HCT116 (cell line): ENCODE measurements at regions not wholly inside any gene's neighbourhood (a gene's known extent, or its start where the extent isn't known, plus 50 kb on each side); places are given as distances from the start of the nearest gene placed in this dataset.
"Not testable (repeated sequence)": the region's sequence is repeated elsewhere in the genome, so short reads cannot be mapped to it uniquely, and the experiment has no call there.

Source experiments
- ATAC-seq: fragments of 200-7000 bp; cut with Tn5 transposase; 2 replicates; pipeline ENCODE4 v1.9.1; 2020; ENCODE audit warnings: mild to moderate bottlenecking, moderate library complexity
- BruUV-seq: library from RNA; stranded (reverse); fragments of 400-500 nt; replicated peaks from 2 replicates; lab custom pipeline; 2021; lab: Mats Ljungman, UMichigan
- CTCF ChIA-PET: fragments of 300-600 bp; sonication (Branson Sonifier 250); formaldehyde crosslinking; loops from one replicate; lab custom pipeline; 2021; ENCODE audit warnings: antibody characterized with exemption; lab: Charles Lee
- POLR2A ChIA-PET: fragments of 300-600, 350-600 bp; sonication (Branson Sonifier 250); formaldehyde crosslinking; loops from one replicate; lab custom pipeline; 2021; ENCODE audit warnings: antibody characterized with exemption; lab: Charles Lee
- RAD21 ChIA-PET, 2 experiments: fragments of 300-600 bp; sonication (Branson Sonifier 250); formaldehyde crosslinking; loops; one replicate each; lab custom pipeline; 2023; ENCODE audit warnings: low total read pairs in 2 of 2; ENCODE audit not compliant: uncharacterized antibody in 2 of 2, unreplicated experiment in 2 of 2, low non-redundant PET in 1 of 2; lab: Charles Lee
- DNase-seq: peaks from one replicate; pipeline ENCODE4 v3.0.0-alpha.2; 2010; ENCODE audit warnings: low read depth, low spot score
- H2AFZ ChIP-seq: fragments of 200-600 bp; shearing (Covaris generic), sonication (generic); 2 replicates; pipeline ENCODE4 v1.6.1; 2017; ENCODE audit warnings: low read depth, mixed run types, mixed read lengths, antibody characterized with exemption, low read length; ENCODE audit not compliant: poor library complexity, severe bottlenecking
- H3K27ac ChIP-seq: 2 replicates; pipeline ENCODE4 v1.5.1; 2012; ENCODE audit warnings: low read depth, low read length
- H3K27me3 ChIP-seq: fragments of 200-600 bp; sonication (generic); 2 replicates; pipeline ENCODE4 v1.6.1; 2016; ENCODE audit warnings: mixed run types, low read length, mixed read lengths; ENCODE audit not compliant: insufficient read depth
- H3K36me3 ChIP-seq, 2 experiments: fragments of 200-500 bp in 1 of 2; fragments of 200-600 bp in 1 of 2; sonication (Bioruptor generic) in 1 of 2; sonication (generic) in 1 of 2; 2 replicates each; pipeline versions ENCODE4 v1.5.1 to v1.6.1; 2014 to 2016; ENCODE audit warnings: low read length in 2 of 2, inconsistent platforms in 1 of 2, mixed read lengths in 1 of 2, mixed run types in 1 of 2; ENCODE audit not compliant: insufficient read depth in 2 of 2, control insufficient read depth in 1 of 2
- H3K4me1 ChIP-seq, 2 experiments: fragments of 200-600 bp in 1 of 2; sonication (generic) in 1 of 2; 2 replicates each; pipeline versions ENCODE4 v1.5.1 to v1.6.1; 2012 to 2017; ENCODE audit warnings: low read length in 2 of 2, inconsistent platforms in 1 of 2, mild to moderate bottlenecking in 1 of 2, mixed read lengths in 1 of 2, mixed run types in 1 of 2, moderate library complexity in 1 of 2; ENCODE audit not compliant: insufficient read depth in 2 of 2, control insufficient read depth in 1 of 2
- H3K4me2 ChIP-seq: fragments of 200-600 bp; sonication (generic); 2 replicates; pipeline ENCODE4 v1.6.1; 2017; ENCODE audit warnings: mixed run types, low read length, mixed read lengths
- H3K4me3 ChIP-seq, 2 experiments: fragments of 200-600 bp in 1 of 2; sonication (generic) in 1 of 2; replicated peaks in 1 of 2; 2 replicates each; pipeline ENCODE4 v1.5.1; 2011 to 2016; ENCODE audit warnings: low read length in 2 of 2, control low read depth in 1 of 2, low read depth in 1 of 2, mild to moderate bottlenecking in 1 of 2, mixed read lengths in 1 of 2, mixed run types in 1 of 2
- H3K79me2 ChIP-seq: fragments of 200-600 bp; sonication (generic); 2 replicates; pipeline ENCODE4 v1.6.1; 2017; ENCODE audit warnings: mild to moderate bottlenecking, mixed run types, low read length, moderate library complexity, mixed read lengths; ENCODE audit not compliant: insufficient read depth
- H3K9ac ChIP-seq: fragments of 200-600 bp; sonication (generic); 2 replicates; pipeline ENCODE4 v1.6.1; 2016; ENCODE audit warnings: low read length, mixed read lengths
- H3K9me2 ChIP-seq: fragments of 200-600 bp; sonication (generic), shearing (Covaris generic); 2 replicates; pipeline ENCODE4 v1.6.1; 2017; ENCODE audit warnings: mixed run types, mild to moderate bottlenecking, moderate library complexity; ENCODE audit not compliant: insufficient read depth
- H3K9me3 ChIP-seq, 2 experiments: fragments of 200-500 bp in 1 of 2; fragments of 200-600 bp in 1 of 2; sonication (Bioruptor generic) in 1 of 2; sonication (generic) in 1 of 2; 2 replicates each; pipeline ENCODE4 v1.6.1; 2014 to 2017; ENCODE audit warnings: low read length in 2 of 2, mixed read lengths in 2 of 2, inconsistent platforms in 1 of 2, low read depth in 1 of 2, mild to moderate bottlenecking in 1 of 2, mixed run types in 1 of 2, moderate library complexity in 1 of 2; ENCODE audit not compliant: control insufficient read depth in 1 of 2, insufficient read depth in 1 of 2
- H4K20me1 ChIP-seq: fragments of 200-600 bp; sonication (generic), shearing (Covaris generic); 2 replicates; pipeline ENCODE4 v1.6.1; 2017; ENCODE audit warnings: mixed run types, mild to moderate bottlenecking, moderate library complexity; ENCODE audit not compliant: insufficient read depth
- CEBPB ChIP-seq: IDR thresholded peaks from 2 replicates; pipeline ENCODE4 v1.6.1; 2012; ENCODE audit warnings: low read depth
- JUND ChIP-seq: IDR thresholded peaks from 2 replicates; pipeline ENCODE4 v1.6.1; 2012
- POLR2A ChIP-seq: IDR thresholded peaks from 2 replicates; pipeline ENCODE4 v1.7.0; 2011; ENCODE audit warnings: borderline replicate concordance; ENCODE audit not compliant: insufficient read depth, insufficient read length; ENCODE audit errors: extremely low read depth
- REST ChIP-seq: IDR thresholded peaks from 2 replicates; pipeline ENCODE4 v1.6.1; 2012; ENCODE audit warnings: low read depth
- TCF7L2 ChIP-seq: IDR thresholded peaks from 2 replicates; pipeline ENCODE4 v1.7.0; 2011; ENCODE audit warnings: borderline replicate concordance, inconsistent platforms; ENCODE audit not compliant: insufficient read depth, insufficient read length; ENCODE audit errors: extremely low read depth
- intact Hi-C: fragments of 100-400 bp; cut with micrococcal nuclease; formaldehyde crosslinking; loops from 2 replicates; pipeline ENCODE4 v1.10.0; 2022

GRCh38 chr3:15877813-15878212, 80.0 kb upstream of the ANKRD28 start:
- no peaks in the 10 kb centered on the region for H4K20me1 ChIP-seq
- BruUV-seq: no TSS peak
- ChIA-PET RAD21 (no interaction called here), POLR2A (no interaction called here), CTCF (no interaction called here)
- no peak overlapping the region for H3K9ac ChIP-seq
- no peaks in the 10 kb centered on the region for H3K27me3 ChIP-seq
- no peaks in the 10 kb centered on the region for H3K9me3 ChIP-seq
- no peaks in the 10 kb centered on the region for H3K9me2 ChIP-seq
- H3K4me2 ChIP-seq: no peak overlapping the region
- no peak overlapping the region for H3K27ac ChIP-seq
- H2AFZ ChIP-seq: no peak overlapping the region
- H3K4me1 ChIP-seq: no peaks in the 10 kb centered on the region
- H3K4me3 ChIP-seq: no peak overlapping the region
- H3K79me2 ChIP-seq: no peaks in the 10 kb centered on the region
- DNase-seq: no peak
- ATAC-seq: no peak
- no peaks in the 10 kb centered on the region for H3K36me3 ChIP-seq
- no peak for TF ChIP-seq CEBPB
- no peak for TF ChIP-seq POLR2A
- TF ChIP-seq TCF7L2: no peak
- TF ChIP-seq JUND: no peak
- TF ChIP-seq REST: no peak
- intact Hi-C loops: no loop called here

- H3K27ac ChIP-seq, DNase-seq, RAD21 ChIA-PET, H4K20me1 ChIP-seq, H3K9me3 ChIP-seq, H3K4me1 ChIP-seq, H3K27me3 ChIP-seq, H3K9ac ChIP-seq, CTCF ChIA-PET, BruUV-seq, intact Hi-C loops, ATAC-seq, H2AFZ ChIP-seq, POLR2A ChIA-PET, H3K36me3 ChIP-seq, H3K4me2 ChIP-seq, H3K79me2 ChIP-seq, H3K4me3 ChIP-seq, H3K9me2 ChIP-seq: not testable (repeated sequence)
Observed at GRCh38 chr3:15879787-15880186, 82.0 kb upstream of the ANKRD28 start.
